Osteocyte (in vitro differentiated cells): ENCODE measurements at regions not wholly inside any gene's neighbourhood (a gene's known extent, or its start where the extent isn't known, plus 50 kb on each side); places are given as distances from the start of the nearest gene placed in this dataset.

Experiments used
- DNase-seq: peaks from one replicate; pipeline ENCODE4 v3.0.0; 2021; ENCODE audit warnings: mixed read lengths; ENCODE audit not compliant: unreplicated experiment; ENCODE audit errors: extremely low spot score
- H3K27ac Mint-ChIP-seq: one replicate; pipeline ENCODE4 v1.8.0; 2021; ENCODE audit warnings: mild to moderate bottlenecking, mixed read lengths; ENCODE audit not compliant: unreplicated experiment
- H3K27me3 Mint-ChIP-seq: one replicate; pipeline ENCODE4 v1.8.0; 2021; ENCODE audit warnings: mixed read lengths; ENCODE audit not compliant: unreplicated experiment
- H3K36me3 Mint-ChIP-seq: one replicate; pipeline ENCODE4 v1.8.0; 2021; ENCODE audit warnings: mixed read lengths; ENCODE audit not compliant: unreplicated experiment
- H3K4me1 Mint-ChIP-seq: one replicate; pipeline ENCODE4 v1.8.0; 2021; ENCODE audit warnings: mixed read lengths; ENCODE audit not compliant: unreplicated experiment
- H3K4me3 Mint-ChIP-seq: one replicate; pipeline ENCODE4 v1.8.0; 2021; ENCODE audit warnings: mild to moderate bottlenecking, moderate library complexity, mixed read lengths; ENCODE audit not compliant: unreplicated experiment
- H3K9me3 Mint-ChIP-seq: one replicate; pipeline ENCODE4 v1.8.0; 2021; ENCODE audit warnings: mixed read lengths; ENCODE audit not compliant: unreplicated experiment
- CTCF ChIP-seq: fragments of 200-600 bp; sonication (generic); IDR thresholded peaks from 2 replicates; pipeline ENCODE4 v1.5.0; 2021; ENCODE audit warnings: antibody characterized with exemption, mild to moderate bottlenecking, moderate library complexity

GRCh38 chr11:19493446-19494213, 219.0 kb upstream of the NAV2 start:
- no peak for DNase-seq
- Mint-ChIP-seq H3K27ac (no peak overlapping the region), H3K4me3 (no peak overlapping the region), H3K9me3 (no peaks in the 10 kb centered on the region), H3K4me1 (no peaks in the 10 kb centered on the region), H3K27me3 (peaks cover 45% of the 10 kb centered on the region), H3K36me3 (no peaks in the 10 kb centered on the region)
- TF ChIP-seq CTCF, result no peak

- H3K36me3 Mint-ChIP-seq, result no peaks in the 10 kb centered on the region
- no peak for TF ChIP-seq CTCF
- no peak overlapping the region for H3K4me3 Mint-ChIP-seq
- H3K4me1 Mint-ChIP-seq, result no peaks in the 10 kb centered on the region
- no peaks in the 10 kb centered on the region for H3K9me3 Mint-ChIP-seq
- peaks cover 58% of the 10 kb centered on the region for H3K27me3 Mint-ChIP-seq
- DNase-seq, result no peak
- no peak overlapping the region for H3K27ac Mint-ChIP-seq
These were observed 230.1 kb upstream of the NAV2 start for GRCh38 chr11:19482319-19483100.

GRCh38 chr11:19480540-19480939, 232.1 kb upstream of the NAV2 start:
- Mint-ChIP-seq H3K4me1 (no peaks in the 10 kb centered on the region), H3K4me3 (no peak overlapping the region), H3K27ac (no peak overlapping the region), H3K36me3 (no peaks in the 10 kb centered on the region), H3K27me3 (peaks cover 57% of the 10 kb centered on the region), H3K9me3 (no peaks in the 10 kb centered on the region)
- DNase-seq, result no peak
- no peak for TF ChIP-seq CTCF

DNA sequence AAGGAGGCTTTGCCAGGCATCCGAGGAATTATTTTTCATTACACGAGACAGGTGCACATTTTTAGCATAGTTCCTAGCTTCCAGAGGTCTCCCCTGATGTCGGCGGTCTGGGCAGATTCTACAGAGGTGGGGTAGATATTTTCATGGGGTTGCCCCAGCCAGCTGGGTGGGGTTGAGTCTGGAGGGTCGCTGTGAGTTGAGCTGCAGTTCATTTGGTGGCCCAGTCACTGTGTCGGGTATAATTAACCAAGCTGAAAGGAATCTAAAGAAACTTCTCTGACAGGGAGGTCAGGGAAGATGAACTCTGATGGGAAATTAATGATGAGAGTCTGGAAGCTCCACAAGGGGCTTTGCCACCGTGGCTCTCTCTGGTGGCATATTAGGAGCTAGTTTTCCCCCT, 233.7 kb upstream of the NAV2 start:
- H3K36me3 Mint-ChIP-seq, result no peaks in the 10 kb centered on the region
- TF ChIP-seq CTCF, result no peak
- no peak overlapping the region for H3K27ac Mint-ChIP-seq
- DNase-seq, result no peak
- no peak overlapping the region for H3K4me3 Mint-ChIP-seq
- H3K9me3 Mint-ChIP-seq, result no peaks in the 10 kb centered on the region
- peaks cover 50% of the 10 kb centered on the region for H3K27me3 Mint-ChIP-seq
- no peaks in the 10 kb centered on the region for H3K4me1 Mint-ChIP-seq
